C4-2B (cell line): ENCODE measurements at regions not wholly inside any gene's neighbourhood (a gene's known extent, or its start where the extent isn't known, plus 50 kb on each side); places are given as distances from the start of the nearest gene placed in this dataset.

Source experiments
- H3K27ac ChIP-seq: fragments of 450-650 bp; 2 replicates; pipeline ENCODE4 v1.5.1; 2017
- ZFX ChIP-seq: fragments of 450-650 bp; IDR thresholded peaks from 2 replicates; pipeline ENCODE4 v1.6.1; 2017
- TF ChIP-seq, protein P1 (sequence below): fragments of 450-650 bp; conservative IDR thresholded peaks from 2 replicates; pipeline ENCODE4 v1.5.1; 2017; ENCODE audit warnings: mild to moderate bottlenecking

DNA sequence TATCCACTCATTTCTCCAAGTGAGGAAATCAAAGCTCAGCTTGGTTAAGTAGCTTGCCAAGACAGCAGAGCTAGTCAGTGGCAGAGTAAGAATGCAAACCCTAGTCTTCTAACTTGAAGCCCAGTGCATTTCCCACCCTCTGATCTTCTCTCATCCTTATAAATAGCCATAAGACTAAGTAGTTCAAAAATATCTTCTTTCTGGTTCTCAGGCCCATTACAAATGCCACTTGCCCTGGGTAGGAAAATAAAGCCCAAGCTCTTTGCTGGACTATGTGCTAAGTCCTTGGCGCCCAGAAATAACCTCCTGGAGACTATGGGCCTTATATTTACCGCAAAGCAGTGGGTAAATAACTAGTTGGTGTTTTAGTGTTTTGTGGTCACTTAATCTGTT lies 505.8 kb downstream of the PLPP3 start:
- TF ChIP-seq, protein P1, sequence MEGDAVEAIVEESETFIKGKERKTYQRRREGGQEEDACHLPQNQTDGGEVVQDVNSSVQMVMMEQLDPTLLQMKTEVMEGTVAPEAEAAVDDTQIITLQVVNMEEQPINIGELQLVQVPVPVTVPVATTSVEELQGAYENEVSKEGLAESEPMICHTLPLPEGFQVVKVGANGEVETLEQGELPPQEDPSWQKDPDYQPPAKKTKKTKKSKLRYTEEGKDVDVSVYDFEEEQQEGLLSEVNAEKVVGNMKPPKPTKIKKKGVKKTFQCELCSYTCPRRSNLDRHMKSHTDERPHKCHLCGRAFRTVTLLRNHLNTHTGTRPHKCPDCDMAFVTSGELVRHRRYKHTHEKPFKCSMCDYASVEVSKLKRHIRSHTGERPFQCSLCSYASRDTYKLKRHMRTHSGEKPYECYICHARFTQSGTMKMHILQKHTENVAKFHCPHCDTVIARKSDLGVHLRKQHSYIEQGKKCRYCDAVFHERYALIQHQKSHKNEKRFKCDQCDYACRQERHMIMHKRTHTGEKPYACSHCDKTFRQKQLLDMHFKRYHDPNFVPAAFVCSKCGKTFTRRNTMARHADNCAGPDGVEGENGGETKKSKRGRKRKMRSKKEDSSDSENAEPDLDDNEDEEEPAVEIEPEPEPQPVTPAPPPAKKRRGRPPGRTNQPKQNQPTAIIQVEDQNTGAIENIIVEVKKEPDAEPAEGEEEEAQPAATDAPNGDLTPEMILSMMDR: no peak
- no peak for TF ChIP-seq ZFX
- no peak overlapping the region for H3K27ac ChIP-seq

DNA sequence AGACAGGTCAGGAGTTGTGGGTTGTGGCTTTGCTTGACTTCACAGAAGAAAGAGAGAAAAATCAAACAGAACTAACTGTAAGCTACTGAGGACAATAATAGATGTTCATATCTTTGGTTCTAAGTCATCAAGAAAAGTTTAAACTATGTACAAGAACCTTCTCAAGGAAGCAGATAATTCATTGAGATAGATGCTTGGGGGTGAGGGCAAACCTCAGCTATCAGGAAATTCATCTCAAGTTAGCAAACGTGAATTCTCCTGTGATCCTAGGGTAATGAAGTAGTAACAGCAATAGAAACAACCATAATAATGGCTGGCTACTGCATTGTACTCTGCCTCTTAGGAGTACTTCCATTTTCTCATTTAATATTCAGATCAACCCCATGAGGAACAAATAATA lies 506.2 kb downstream of the PLPP3 start:
- no peak overlapping the region for H3K27ac ChIP-seq

DNA sequence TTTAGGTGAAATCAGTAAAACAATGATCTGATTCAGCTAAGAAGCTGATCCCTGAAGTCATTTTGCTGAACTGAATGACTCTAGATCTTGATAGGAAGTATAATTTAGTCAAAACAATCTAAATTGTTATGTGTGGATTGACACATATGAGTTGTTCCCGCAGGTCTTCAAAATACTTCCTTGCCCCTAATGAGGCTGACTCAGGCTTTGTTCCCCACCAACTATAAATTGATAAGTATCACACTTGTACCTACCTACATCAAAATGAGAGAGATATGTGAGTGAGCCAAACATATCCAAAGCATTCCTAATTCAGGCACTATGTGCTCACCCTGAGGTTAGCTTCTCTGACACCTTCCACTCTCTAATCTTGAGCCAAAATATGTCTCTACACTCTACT lies 507.1 kb downstream of the PLPP3 start:
- H3K27ac ChIP-seq: no peak overlapping the region
- TF ChIP-seq ZFX: no peak
- TF ChIP-seq, protein P1: no peak

More for the DNA sequence above, 506.2 kb downstream of the PLPP3 start:
- TF ChIP-seq, protein P1: no peak
- no peak for TF ChIP-seq ZFX

DNA sequence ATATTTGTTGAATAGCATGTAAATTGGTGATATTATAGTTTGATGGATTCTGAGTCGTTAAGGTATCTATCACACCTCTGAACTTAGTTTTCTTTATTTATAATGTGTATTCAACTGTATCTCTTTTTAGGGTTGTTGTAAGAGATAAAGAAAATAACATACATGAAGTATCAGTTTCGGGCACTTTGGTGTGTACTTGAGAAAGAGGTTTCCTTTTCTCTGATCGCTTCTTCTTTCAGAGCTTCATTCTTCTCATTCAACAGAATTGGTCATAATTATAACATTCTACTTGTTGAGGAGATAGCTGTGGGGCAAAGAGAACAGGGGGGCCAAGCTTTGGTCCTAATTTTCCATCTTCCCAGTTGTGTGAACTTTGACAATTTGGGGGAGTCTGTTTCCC lies 508.0 kb downstream of the PLPP3 start:
- TF ChIP-seq ZFX: no peak
- TF ChIP-seq, protein P1: no peak
- H3K27ac ChIP-seq: no peak overlapping the region

DNA sequence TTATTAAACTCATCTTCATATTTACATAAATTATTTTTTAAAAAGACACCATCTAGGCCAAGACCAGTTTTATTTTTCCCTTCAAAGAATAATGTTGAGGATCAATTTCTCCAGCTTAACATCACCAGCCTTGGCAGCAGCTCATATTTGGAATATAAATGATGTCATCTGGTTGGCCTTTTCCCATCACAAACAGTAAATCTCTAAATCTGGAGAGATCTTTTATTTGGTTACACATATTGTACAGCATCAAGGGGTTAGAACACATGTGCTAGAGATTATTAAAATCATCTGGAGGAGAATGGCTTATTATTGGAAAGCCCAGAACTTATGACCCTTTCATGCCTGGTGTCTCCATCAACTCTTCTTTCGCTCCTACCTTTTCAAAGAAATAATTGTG lies 508.8 kb downstream of the PLPP3 start:
- H3K27ac ChIP-seq: no peak overlapping the region
- TF ChIP-seq ZFX: no peak
- TF ChIP-seq, protein P1: no peak

DNA sequence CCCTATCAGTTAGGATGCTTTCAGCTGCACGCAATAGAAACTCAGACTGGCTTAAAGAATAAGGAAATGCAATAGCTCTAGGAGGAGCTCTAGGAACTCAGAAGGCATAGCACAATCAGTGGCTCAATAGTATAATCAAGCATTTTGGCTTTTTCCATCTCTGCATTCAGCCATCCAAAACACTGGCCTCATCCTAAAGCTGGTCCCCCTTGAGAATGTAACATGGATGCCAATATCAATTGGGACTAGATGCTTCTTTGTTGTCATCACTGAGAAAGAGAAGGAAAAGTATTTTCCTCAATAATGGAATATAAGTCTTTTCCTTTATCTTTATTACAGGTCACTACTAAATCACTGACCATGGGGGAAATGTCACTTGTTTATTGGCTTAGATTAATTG lies 509.5 kb downstream of the PLPP3 start:
- no peak overlapping the region for H3K27ac ChIP-seq

DNA sequence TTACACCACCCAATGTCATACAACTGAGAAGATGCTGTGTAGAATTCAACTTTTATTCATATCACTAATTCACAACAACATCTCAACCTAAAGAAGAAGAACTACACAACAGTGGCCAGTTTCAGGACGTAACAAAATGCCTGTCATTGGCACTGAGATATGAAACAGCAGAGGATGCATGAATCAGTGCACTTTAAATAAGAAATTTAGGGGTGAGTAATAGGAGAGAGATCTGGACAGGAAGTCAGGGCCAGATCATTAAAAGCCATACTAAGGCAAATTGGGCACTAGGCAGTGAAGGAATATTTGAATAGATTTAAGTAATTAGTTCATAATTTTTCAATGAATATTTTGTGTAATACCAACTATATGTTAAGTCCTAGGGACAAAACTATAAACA lies 510.5 kb downstream of the PLPP3 start:
- H3K27ac ChIP-seq: no peak overlapping the region
- TF ChIP-seq, protein P1: no peak
- no peak for TF ChIP-seq ZFX

More for the DNA sequence above, 509.5 kb downstream of the PLPP3 start:
- no peak for TF ChIP-seq ZFX
- TF ChIP-seq, protein P1: no peak
